ENCODE measurements at regions not wholly inside any gene's neighbourhood (a gene's known extent, or its start where the extent isn't known, plus 50 kb on each side); places are given as distances from the start of the nearest gene placed in this dataset.

- no peak for DNase-seq (ENCODE audit: low spot score)
- TF ChIP-seq, protein P1, sequence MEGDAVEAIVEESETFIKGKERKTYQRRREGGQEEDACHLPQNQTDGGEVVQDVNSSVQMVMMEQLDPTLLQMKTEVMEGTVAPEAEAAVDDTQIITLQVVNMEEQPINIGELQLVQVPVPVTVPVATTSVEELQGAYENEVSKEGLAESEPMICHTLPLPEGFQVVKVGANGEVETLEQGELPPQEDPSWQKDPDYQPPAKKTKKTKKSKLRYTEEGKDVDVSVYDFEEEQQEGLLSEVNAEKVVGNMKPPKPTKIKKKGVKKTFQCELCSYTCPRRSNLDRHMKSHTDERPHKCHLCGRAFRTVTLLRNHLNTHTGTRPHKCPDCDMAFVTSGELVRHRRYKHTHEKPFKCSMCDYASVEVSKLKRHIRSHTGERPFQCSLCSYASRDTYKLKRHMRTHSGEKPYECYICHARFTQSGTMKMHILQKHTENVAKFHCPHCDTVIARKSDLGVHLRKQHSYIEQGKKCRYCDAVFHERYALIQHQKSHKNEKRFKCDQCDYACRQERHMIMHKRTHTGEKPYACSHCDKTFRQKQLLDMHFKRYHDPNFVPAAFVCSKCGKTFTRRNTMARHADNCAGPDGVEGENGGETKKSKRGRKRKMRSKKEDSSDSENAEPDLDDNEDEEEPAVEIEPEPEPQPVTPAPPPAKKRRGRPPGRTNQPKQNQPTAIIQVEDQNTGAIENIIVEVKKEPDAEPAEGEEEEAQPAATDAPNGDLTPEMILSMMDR (IDR thresholded peaks at IDR 0.05; ENCODE audit: extremely low read depth, missing control alignments) = no peak
These were observed 84.9 kb downstream of the CDC7 start for GRCh38 chr1:91585502-91585901.

- TF ChIP-seq, protein P1 (IDR thresholded peaks at IDR 0.05; ENCODE audit: extremely low read depth, missing control alignments) = no peak
- no peak for DNase-seq (ENCODE audit: low spot score)
These were observed 85.3 kb downstream of the CDC7 start for GRCh38 chr1:91585982-91586381.

DNA sequence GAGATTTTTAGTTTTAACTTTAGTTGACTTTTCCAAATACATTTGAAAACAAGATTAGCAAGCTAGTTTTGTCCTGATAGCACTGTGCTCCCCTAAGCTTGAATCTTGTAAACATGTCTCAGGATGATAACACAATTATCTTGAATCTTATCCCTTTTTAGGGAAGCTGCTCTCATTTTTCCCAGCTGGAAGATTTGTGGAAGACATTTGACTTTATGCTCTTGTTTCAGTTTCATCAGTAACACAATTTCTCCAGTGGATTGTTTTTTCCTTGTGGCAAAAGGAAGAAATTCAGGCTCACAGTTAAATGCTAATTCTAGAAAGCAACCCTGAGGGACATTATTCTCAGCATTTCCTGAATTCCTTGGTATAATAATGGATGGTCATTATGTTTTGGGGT lies 88.8 kb downstream of the CDC7 start:
- TF ChIP-seq, protein P1 (IDR thresholded peaks at IDR 0.05; ENCODE audit: extremely low read depth, missing control alignments) = no peak
- no peak for DNase-seq (ENCODE audit: low spot score)

GRCh38 chr1:91591175-91591974 lies 90.7 kb downstream of the CDC7 start:
- DNase-seq (ENCODE audit: low spot score) = no peak
- TF ChIP-seq, protein P1 (IDR thresholded peaks at IDR 0.05; ENCODE audit: extremely low read depth, missing control alignments) = no peak

DNA sequence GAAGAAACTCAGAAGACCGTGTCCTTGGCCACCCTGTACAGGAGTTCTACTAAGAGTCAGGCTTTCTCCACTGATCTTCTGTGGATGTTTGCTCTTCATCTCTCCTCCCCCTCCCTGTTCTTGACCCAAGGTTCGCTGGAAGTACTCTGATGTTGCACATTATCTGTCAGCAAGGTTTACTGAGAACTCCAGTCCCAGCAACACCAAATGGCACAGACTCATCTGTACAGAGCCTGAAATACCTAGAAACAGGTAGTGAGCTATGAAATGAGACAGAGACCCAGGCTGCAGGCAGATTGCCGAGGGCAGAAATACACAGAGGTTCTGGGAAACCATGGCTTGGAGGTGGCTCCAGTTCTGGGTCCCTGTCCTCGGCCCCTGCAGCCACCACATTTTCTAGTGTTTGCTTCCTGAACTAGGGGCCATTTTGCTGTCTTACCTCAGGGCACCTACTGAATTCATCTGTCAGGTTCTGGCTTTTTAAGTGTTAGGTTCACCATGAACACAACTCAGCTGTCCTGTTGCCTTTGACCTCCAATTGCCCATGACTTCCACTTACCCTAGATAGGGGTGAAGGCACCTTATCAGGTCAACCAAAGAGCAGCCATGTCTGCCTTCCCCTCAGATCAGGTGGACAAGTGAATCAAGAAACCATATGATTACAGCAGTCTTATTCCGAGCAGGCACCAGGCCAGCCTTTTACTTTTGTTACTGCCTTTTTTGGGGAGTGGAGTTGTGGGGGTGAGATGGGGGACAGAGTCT lies 92.2 kb downstream of the CDC7 start:
- no peak for DNase-seq (ENCODE audit: low spot score)

GRCh38 chr1:91594383-91595055 lies 93.9 kb downstream of the CDC7 start:
- DNase-seq (ENCODE audit: low spot score) = no peak
- TF ChIP-seq, protein P1 (IDR thresholded peaks at IDR 0.05; ENCODE audit: extremely low read depth, missing control alignments) = no peak

More for the DNA sequence above, 92.2 kb downstream of the CDC7 start:
- TF ChIP-seq, protein P1 (IDR thresholded peaks at IDR 0.05; ENCODE audit: extremely low read depth, missing control alignments) = no peak

DNA sequence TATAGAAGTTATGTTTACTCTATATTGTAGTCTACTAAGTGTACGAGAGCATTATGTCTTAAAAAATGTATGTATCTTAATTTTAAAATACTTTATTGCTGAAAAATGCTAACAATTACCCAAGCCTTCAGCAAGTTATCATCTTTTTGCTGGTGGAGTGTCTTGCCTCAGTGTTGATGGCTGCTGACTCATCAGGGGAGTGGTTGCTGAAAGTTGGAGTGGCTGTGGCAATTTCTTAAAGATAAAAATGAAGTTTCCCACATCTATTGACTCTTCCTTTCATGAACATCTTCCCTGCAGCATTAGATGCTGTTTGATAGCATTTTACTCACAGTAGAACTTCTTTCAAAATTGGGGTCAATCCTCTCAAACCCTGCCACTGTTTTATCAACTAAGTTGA lies 95.8 kb downstream of the CDC7 start:
- TF ChIP-seq, protein P1 (IDR thresholded peaks at IDR 0.05; ENCODE audit: extremely low read depth, missing control alignments) = no peak

More for the DNA sequence above, 95.8 kb downstream of the CDC7 start:
- DNase-seq (ENCODE audit: low spot score) = no peak
